HG02610 (cell line): ENCODE measurements at regions not wholly inside any gene's neighbourhood (a gene's known extent, or its start where the extent isn't known, plus 50 kb on each side); places are given as distances from the start of the nearest gene placed in this dataset.

ENCODE experiments used
- ATAC-seq: cut with Tn5 transposase; IDR thresholded peaks from one replicate; pipeline ENCODE4 v1.9.1; 2021; ENCODE audit warnings: mild to moderate bottlenecking, moderate library complexity; ENCODE audit not compliant: unreplicated experiment

- ATAC-seq, result no peak
Measured at GRCh38 chr4:115292320-115293092, 179.1 kb upstream of the NDST4 start.

- no peak for ATAC-seq
Measured at GRCh38 chr4:115287426-115287825, 174.0 kb upstream of the NDST4 start.

- peak; percentile 67 for ATAC-seq
Measured at GRCh38 chr4:115279330-115279729, 165.9 kb upstream of the NDST4 start.

GRCh38 chr4:115278830-115279229, 165.4 kb upstream of the NDST4 start:
- ATAC-seq, result no peak

- ATAC-seq, result no peak
Measured at GRCh38 chr4:115275615-115276014, 162.2 kb upstream of the NDST4 start.

GRCh38 chr4:115274545-115274944, 161.1 kb upstream of the NDST4 start:
- ATAC-seq, result peak; percentile 53

- peak; percentile 40 for ATAC-seq
Measured at GRCh38 chr4:115272594-115272993, 159.2 kb upstream of the NDST4 start.

- peak; percentile 91 for ATAC-seq
Measured at GRCh38 chr4:115272185-115272584, 158.8 kb upstream of the NDST4 start.

- no peak for ATAC-seq
Measured at GRCh38 chr4:115260195-115260594, 146.8 kb upstream of the NDST4 start.

- ATAC-seq, result no peak
Measured at GRCh38 chr4:115259642-115260041, 146.2 kb upstream of the NDST4 start.

GRCh38 chr4:115249808-115250207, 136.4 kb upstream of the NDST4 start:
- ATAC-seq, result no peak

GRCh38 chr4:115234405-115235093, 121.1 kb upstream of the NDST4 start:
- peak; percentile 59 for ATAC-seq

GRCh38 chr4:115233600-115233999, 120.2 kb upstream of the NDST4 start:
- ATAC-seq, result no peak

- ATAC-seq, result peak; percentile 49
Measured at GRCh38 chr4:115229873-115230272, 116.5 kb upstream of the NDST4 start.

- no peak for ATAC-seq
Measured at GRCh38 chr4:115228851-115229250, 115.4 kb upstream of the NDST4 start.

GRCh38 chr4:115222061-115222460, 108.6 kb upstream of the NDST4 start:
- no peak for ATAC-seq

- no peak for ATAC-seq
Measured at GRCh38 chr4:115219862-115220261, 106.4 kb upstream of the NDST4 start.

GRCh38 chr4:115219315-115219860, 106.0 kb upstream of the NDST4 start:
- no peak for ATAC-seq

GRCh38 chr4:115215935-115216334, 102.5 kb upstream of the NDST4 start:
- ATAC-seq, result no peak

GRCh38 chr4:115213716-115214115, 100.3 kb upstream of the NDST4 start:
- ATAC-seq, result no peak

GRCh38 chr4:115201042-115201330, 87.6 kb upstream of the NDST4 start:
- ATAC-seq, result no peak
